ENCODE measurements at regions not wholly inside any gene's neighbourhood (a gene's known extent, or its start where the extent isn't known, plus 50 kb on each side); places are given as distances from the start of the nearest gene placed in this dataset.

- Histone ChIP-seq H3K4me3 (replicated peaks in 1 of 2; ENCODE audit: low read depth in 1 of 2, low read length in 2 of 2) (no peak overlapping the region), H3K27me3 (ENCODE audit: insufficient read depth, low read length) (peaks cover 65% of the 10 kb centered on the region)
Measured at GRCh38 chr16:66231452-66232160, 134.9 kb upstream of the CDH5 start.

GRCh38 chr16:66229651-66230050, 136.8 kb upstream of the CDH5 start:
- Histone ChIP-seq H3K4me3 (replicated peaks in 1 of 2; ENCODE audit: low read depth in 1 of 2, low read length in 2 of 2) (no peak overlapping the region), H3K27ac (ENCODE audit: low read depth, low read length) (no peak overlapping the region), H2AFZ (ENCODE audit: low read depth, low read length, poor library complexity, severe bottlenecking) (no peak overlapping the region), H3K9me2 (ENCODE audit: insufficient read depth) (no peaks in the 10 kb centered on the region), H3K9ac (ENCODE audit: low read length) (no peak overlapping the region), H3K79me2 (ENCODE audit: insufficient read depth, low read length) (no peaks in the 10 kb centered on the region), H4K20me1 (ENCODE audit: insufficient read depth) (no peaks in the 10 kb centered on the region), H3K9me3 (ENCODE audit: control insufficient read depth in 1 of 2, insufficient read depth in 1 of 2, low read depth in 1 of 2, low read length in 2 of 2) (no peaks in the 10 kb centered on the region), H3K4me1 (ENCODE audit: control insufficient read depth in 1 of 2, insufficient read depth in 2 of 2, low read length in 2 of 2) (no peaks in the 10 kb centered on the region), H3K27me3 (ENCODE audit: insufficient read depth, low read length) (peaks cover 58% of the 10 kb centered on the region), H3K4me2 (ENCODE audit: low read length) (no peak overlapping the region), H3K36me3 (ENCODE audit: control insufficient read depth in 1 of 2, insufficient read depth in 2 of 2, low read length in 2 of 2) (no peaks in the 10 kb centered on the region)
- intact Hi-C loops (cut with micrococcal nuclease) = no loop called here
- DNase-seq (ENCODE audit: low read depth, low spot score) (no peak), ATAC-seq (no peak)
- no TSS peak for BruUV-seq (replicated peaks)
- ChIA-PET RAD21 (ENCODE audit: low non-redundant PET in 1 of 2, low total read pairs in 2 of 2, uncharacterized antibody in 2 of 2, unreplicated experiment in 2 of 2) (no interaction called here), CTCF (no interaction called here), POLR2A (no interaction called here)
- TF ChIP-seq EZH2phosphoT487 (IDR thresholded peaks at IDR 0.05; ENCODE audit: borderline replicate concordance) = no peak
- TF ChIP-seq ELF1 (IDR thresholded peaks at IDR 0.05; ENCODE audit: borderline replicate concordance, low read depth) = no peak
- TF ChIP-seq EZH2 (IDR thresholded peaks at IDR 0.05) = no peak
- no peak for TF ChIP-seq ZFX (IDR thresholded peaks at IDR 0.05)
- no peak for TF ChIP-seq EGR1 (IDR thresholded peaks at IDR 0.05; ENCODE audit: low read depth)
- no peak for TF ChIP-seq JUND (IDR thresholded peaks at IDR 0.05)

More at GRCh38 chr16:66231452-66232160, 134.9 kb upstream of the CDH5 start:
- no peaks in the 10 kb centered on the region for H3K9me2 ChIP-seq (ENCODE audit: insufficient read depth)
- H3K9ac ChIP-seq (ENCODE audit: low read length) = no peak overlapping the region
- intact Hi-C loops (cut with micrococcal nuclease) = no loop called here
- no peaks in the 10 kb centered on the region for H3K79me2 ChIP-seq (ENCODE audit: insufficient read depth, low read length)
- no TSS peak for BruUV-seq (replicated peaks)
- no peak overlapping the region for H3K4me2 ChIP-seq (ENCODE audit: low read length)
- no peaks in the 10 kb centered on the region for H3K36me3 ChIP-seq (ENCODE audit: control insufficient read depth in 1 of 2, insufficient read depth in 2 of 2, low read length in 2 of 2)
- H3K27ac ChIP-seq (ENCODE audit: low read depth, low read length) = no peak overlapping the region
- ChIA-PET CTCF (no interaction called here), POLR2A (no interaction called here), RAD21 (ENCODE audit: low non-redundant PET in 1 of 2, low total read pairs in 2 of 2, uncharacterized antibody in 2 of 2, unreplicated experiment in 2 of 2) (no interaction called here)
- ATAC-seq = no peak
- TF ChIP-seq MAX (IDR thresholded peaks at IDR 0.05) = no peak
- TF ChIP-seq ZBTB33 (IDR thresholded peaks at IDR 0.05; ENCODE audit: extremely low read depth, insufficient replicate concordance, low read length) = no peak
- H3K9me3 ChIP-seq (ENCODE audit: control insufficient read depth in 1 of 2, insufficient read depth in 1 of 2, low read depth in 1 of 2, low read length in 2 of 2) = no peaks in the 10 kb centered on the region
- no peak for DNase-seq (ENCODE audit: low read depth, low spot score)
- no peak overlapping the region for H2AFZ ChIP-seq (ENCODE audit: low read depth, low read length, poor library complexity, severe bottlenecking)
- no peaks in the 10 kb centered on the region for H4K20me1 ChIP-seq (ENCODE audit: insufficient read depth)
- H3K4me1 ChIP-seq (ENCODE audit: control insufficient read depth in 1 of 2, insufficient read depth in 2 of 2, low read length in 2 of 2) = no peaks in the 10 kb centered on the region
